ENCODE measurements at regions not wholly inside any gene's neighbourhood (a gene's known extent, or its start where the extent isn't known, plus 50 kb on each side); places are given as distances from the start of the nearest gene placed in this dataset.
"Not testable (repeated sequence)": the region's sequence is repeated elsewhere in the genome, so short reads cannot be mapped to it uniquely, and the experiment has no call there.

GRCh38 chrX:538311-538710, 92.3 kb upstream of the SHOX start:
- Histone ChIP-seq H3K4me1 (no peaks in the 10 kb centered on the region), H3K4me3 (no peak overlapping the region), H3K27me3 (ENCODE audit: low read depth) (no peaks in the 10 kb centered on the region), H3K9me3 (no peaks in the 10 kb centered on the region), H3K36me3 (no peaks in the 10 kb centered on the region), H3K27ac (no peak overlapping the region)
- no peak for TF ChIP-seq CTCF (IDR thresholded peaks at IDR 0.05)
- no peak for DNase-seq
- intact Hi-C loops (cut with DNase I): no loop called here
- no peak for ATAC-seq

GRCh38 chrX:541006-541405, 89.6 kb upstream of the SHOX start:
- H3K4me3 ChIP-seq; H3K27me3 ChIP-seq (ENCODE audit: low read depth); H3K27ac ChIP-seq; ATAC-seq; H3K9me3 ChIP-seq; DNase-seq; intact Hi-C loops (cut with DNase I); H3K4me1 ChIP-seq; H3K36me3 ChIP-seq: not testable (repeated sequence)

- Histone ChIP-seq H3K27ac (no peak overlapping the region), H3K36me3 (no peaks in the 10 kb centered on the region), H3K4me3 (no peak overlapping the region), H3K9me3 (no peaks in the 10 kb centered on the region), H3K4me1 (no peaks in the 10 kb centered on the region), H3K27me3 (ENCODE audit: low read depth) (no peaks in the 10 kb centered on the region)
- no peak for ATAC-seq
- intact Hi-C loops (cut with DNase I): no loop called here
- no peak for DNase-seq
- no peak for TF ChIP-seq CTCF (IDR thresholded peaks at IDR 0.05)
These were observed 88.4 kb upstream of the SHOX start for GRCh38 chrX:542179-542578.

- TF ChIP-seq CTCF (IDR thresholded peaks at IDR 0.05): no peak
- Histone ChIP-seq H3K4me1 (no peaks in the 10 kb centered on the region), H3K27me3 (ENCODE audit: low read depth) (no peaks in the 10 kb centered on the region), H3K36me3 (no peaks in the 10 kb centered on the region), H3K4me3 (no peak overlapping the region), H3K27ac (no peak overlapping the region), H3K9me3 (no peaks in the 10 kb centered on the region)
- ATAC-seq (no peak), DNase-seq (no peak)
- intact Hi-C loops (cut with DNase I): no loop called here
These were observed 85.1 kb upstream of the SHOX start for GRCh38 chrX:545452-545885.

- intact Hi-C loops (cut with DNase I): no loop called here
- no peak for DNase-seq
- Histone ChIP-seq H3K36me3 (no peaks in the 10 kb centered on the region), H3K9me3 (no peaks in the 10 kb centered on the region), H3K4me1 (no peaks in the 10 kb centered on the region), H3K4me3 (no peak overlapping the region), H3K27me3 (ENCODE audit: low read depth) (no peaks in the 10 kb centered on the region), H3K27ac (no peak overlapping the region)
- no peak for ATAC-seq
- TF ChIP-seq CTCF (IDR thresholded peaks at IDR 0.05): no peak
These were observed 80.1 kb upstream of the SHOX start for GRCh38 chrX:550514-550913.

GRCh38 chrX:551306-551705, 79.3 kb upstream of the SHOX start:
- Histone ChIP-seq H3K27me3 (ENCODE audit: low read depth) (no peaks in the 10 kb centered on the region), H3K27ac (no peak overlapping the region), H3K36me3 (no peaks in the 10 kb centered on the region), H3K9me3 (no peaks in the 10 kb centered on the region), H3K4me1 (no peaks in the 10 kb centered on the region), H3K4me3 (no peak overlapping the region)
- intact Hi-C loops (cut with DNase I): no loop called here
- no peak for DNase-seq
- no peak for ATAC-seq
- no peak for TF ChIP-seq CTCF (IDR thresholded peaks at IDR 0.05)
